ENCODE measurements at regions not wholly inside any gene's neighbourhood (a gene's known extent, or its start where the extent isn't known, plus 50 kb on each side); places are given as distances from the start of the nearest gene placed in this dataset.
"Not testable (repeated sequence)": the region's sequence is repeated elsewhere in the genome, so short reads cannot be mapped to it uniquely, and the experiment has no call there.

- not testable (repeated sequence) for TF ChIP-seq CTCF (IDR thresholded peaks at IDR 0.05); EZH2 (IDR thresholded peaks at IDR 0.05; ENCODE audit: borderline replicate concordance, insufficient read depth, low read depth, low read length, poor library complexity, severe bottlenecking)
Measured at GRCh38 chr21:25437465-25437864, 169.8 kb downstream of the MRPL39 start.

Measured in B cell (primary cell).